ENCODE measurements at regions not wholly inside any gene's neighbourhood (a gene's known extent, or its start where the extent isn't known, plus 50 kb on each side); places are given as distances from the start of the nearest gene placed in this dataset.

DNA sequence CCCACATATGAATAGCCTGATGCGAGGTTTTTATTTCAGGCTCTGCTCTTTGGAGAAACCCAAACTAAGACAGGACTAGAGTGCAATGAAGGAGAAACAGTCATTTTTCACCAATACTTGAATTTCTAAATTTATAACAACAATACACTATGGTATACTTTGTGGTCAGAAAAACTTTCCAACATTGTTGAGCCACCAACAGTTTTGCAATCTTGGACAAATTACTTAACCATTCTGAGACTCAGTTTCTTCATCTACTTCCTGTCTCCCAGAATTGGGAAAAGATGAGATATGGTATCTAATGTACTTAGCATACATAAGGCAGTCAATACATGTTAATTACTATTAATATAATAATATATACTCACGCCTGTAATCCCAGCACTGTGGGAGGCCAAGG is 519.8 kb upstream of the PLXNA2 start:
- TF ChIP-seq POLR2AphosphoS5 (IDR thresholded peaks at IDR 0.05; ENCODE audit: low read depth, low read length) = no peak
- TF ChIP-seq SIN3A (IDR thresholded peaks at IDR 0.05; ENCODE audit: borderline replicate concordance, insufficient read depth, low read length) = no peak

Measured in PFSK-1 (cell line).